ENCODE measurements at regions not wholly inside any gene's neighbourhood (a gene's known extent, or its start where the extent isn't known, plus 50 kb on each side); places are given as distances from the start of the nearest gene placed in this dataset.
"Not testable (repeated sequence)": the region's sequence is repeated elsewhere in the genome, so short reads cannot be mapped to it uniquely, and the experiment has no call there.

DNA sequence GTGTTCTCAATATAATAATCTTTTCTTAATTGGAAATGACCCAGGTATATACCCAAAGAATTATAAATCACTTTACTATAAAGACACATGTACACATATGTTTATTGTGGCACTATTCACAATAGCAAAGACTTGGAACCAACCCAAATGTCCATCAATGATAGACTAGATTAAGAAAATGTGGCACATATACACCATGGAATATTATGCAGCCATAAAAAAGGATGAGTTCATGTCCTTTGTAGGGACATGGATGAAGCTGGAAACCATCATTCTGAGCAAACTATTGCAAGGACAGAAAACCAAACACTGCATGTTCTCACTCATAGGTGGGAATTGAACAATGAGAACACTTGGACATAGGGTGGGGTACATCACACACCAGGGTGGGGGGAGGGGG is 56.8 kb downstream of the SCGB2B2 start:
- H3K23ac ChIP-seq (ENCODE audit: insufficient read length); H3K27ac ChIP-seq (ENCODE audit: low read depth, low read length); H3K27me3 ChIP-seq (replicated peaks in 1 of 4; ENCODE audit: control insufficient read depth in 3 of 4, extremely low read depth in 1 of 4, insufficient read depth in 3 of 4, low read length in 3 of 4); H2AFZ ChIP-seq (ENCODE audit: low read length); H3K79me1 ChIP-seq (ENCODE audit: low read depth, low read length); H3K4me3 ChIP-seq (ENCODE audit: extremely low read depth in 1 of 4, insufficient read depth in 2 of 4, low read depth in 3 of 4, low read length in 4 of 4); H3K4me1 ChIP-seq (replicated peaks in 1 of 4; ENCODE audit: control insufficient read depth in 3 of 4, insufficient read depth in 4 of 4, low read length in 3 of 4); H3K79me2 ChIP-seq (ENCODE audit: control insufficient read depth in 1 of 2, insufficient read depth in 2 of 2, low read length in 2 of 2); H4K91ac ChIP-seq (replicated peaks; ENCODE audit: insufficient read length, low read length); H3K14ac ChIP-seq (ENCODE audit: insufficient read length); H3K56ac ChIP-seq (replicated peaks; ENCODE audit: insufficient read length, low read depth, low read length); H3K4me2 ChIP-seq (ENCODE audit: insufficient read depth in 1 of 2, low read depth in 2 of 2, low read length in 2 of 2); H2AK5ac ChIP-seq (ENCODE audit: low read depth, low read length); H3K18ac ChIP-seq (ENCODE audit: extremely low read depth, low read length); H3K23me2 ChIP-seq (ENCODE audit: low read depth, low read length); H4K5ac ChIP-seq (ENCODE audit: insufficient read length, low read depth, low read length); H3K4ac ChIP-seq (replicated peaks; ENCODE audit: insufficient read length, low read depth, low read length); H2BK20ac ChIP-seq (ENCODE audit: low read length); CTCF ChIA-PET (ENCODE audit: partially characterized antibody); H4K8ac ChIP-seq (ENCODE audit: extremely low read depth, insufficient read depth, low read length); FAIRE-seq; H2BK12ac ChIP-seq (ENCODE audit: low read depth, low read length); H2BK5ac ChIP-seq (ENCODE audit: low read depth, low read length); DNase-seq (ENCODE audit: low read depth in 1 of 2, low spot score in 2 of 2); H3K9ac ChIP-seq (replicated peaks in 1 of 4; ENCODE audit: extremely low read depth in 1 of 4, low read depth in 3 of 4, low read length in 3 of 4); H3K36me3 ChIP-seq (ENCODE audit: control insufficient read depth in 2 of 4, insufficient read depth in 4 of 4, low read length in 3 of 4); H4K20me1 ChIP-seq (replicated peaks in 1 of 2; ENCODE audit: control insufficient read depth in 1 of 2, insufficient read depth in 2 of 2, low read length in 2 of 2); H2BK120ac ChIP-seq (replicated peaks; ENCODE audit: low read depth, low read length); H2BK15ac ChIP-seq (ENCODE audit: low read length); POLR2A ChIA-PET (ENCODE audit: partially characterized antibody): not testable (repeated sequence)
- peaks cover 41 to 48% of the 10 kb centered on the region in 2 experiments for H3K9me3 ChIP-seq (ENCODE audit: insufficient read depth in 2 of 2, low read depth in 1 of 2, low read length in 1 of 2)
